Panc1 (cell line): ENCODE measurements at regions not wholly inside any gene's neighbourhood (a gene's known extent, or its start where the extent isn't known, plus 50 kb on each side); places are given as distances from the start of the nearest gene placed in this dataset.

Experiments used
- ATAC-seq: fragments of 200-7000 bp; cut with Tn5 transposase; 2 replicates; pipeline ENCODE4 v1.9.1; 2020; ENCODE audit warnings: mild to moderate bottlenecking, moderate library complexity
- BruUV-seq: library from RNA; stranded (reverse); fragments of 400-500 nt; replicated peaks from 2 replicates; lab custom pipeline; 2021; lab: Mats Ljungman, UMichigan
- CTCF ChIA-PET: fragments of 300-600 bp; sonication (Branson Sonifier 250); formaldehyde crosslinking; loops from one replicate; lab custom pipeline; 2022; ENCODE audit warnings: antibody characterized with exemption; lab: Charles Lee
- POLR2A ChIA-PET: fragments of 300-600 bp; sonication (Branson Sonifier 250); formaldehyde crosslinking; loops from one replicate; lab custom pipeline; 2022; ENCODE audit warnings: antibody characterized with exemption; lab: Charles Lee
- DNase-seq: peaks from one replicate; pipeline ENCODE4 v3.0.0-alpha.2; 2010; ENCODE audit warnings: low read depth, low spot score
- H3K27ac ChIP-seq: 2 replicates; pipeline ENCODE4 v1.5.1; 2011; ENCODE audit warnings: mild to moderate bottlenecking, low read length, inconsistent platforms
- H3K27me3 ChIP-seq: fragments of 200-500 bp; sonication (Bioruptor generic); 2 replicates; pipeline ENCODE4 v1.6.0; 2014; ENCODE audit warnings: low read length, inconsistent platforms; ENCODE audit not compliant: control insufficient read depth, insufficient read depth
- H3K36me3 ChIP-seq: fragments of 200-500 bp; sonication (Bioruptor generic); 2 replicates; pipeline ENCODE4 v1.5.1; 2014; ENCODE audit warnings: inconsistent platforms, mild to moderate bottlenecking, low read length, moderate library complexity; ENCODE audit not compliant: control insufficient read depth, insufficient read depth
- H3K4me1 ChIP-seq: 2 replicates; pipeline ENCODE4 v1.5.1; 2011; ENCODE audit warnings: inconsistent platforms, mild to moderate bottlenecking, low read length, moderate library complexity; ENCODE audit not compliant: control insufficient read depth, insufficient read depth
- H3K4me3 ChIP-seq, 2 experiments: 2 replicates each; pipeline ENCODE4 v1.5.1; 2011 to 2012; ENCODE audit warnings: low read depth in 2 of 2, low read length in 2 of 2, mild to moderate bottlenecking in 2 of 2, inconsistent platforms in 1 of 2, moderate library complexity in 1 of 2
- H3K9me3 ChIP-seq: fragments of 200-500 bp; sonication (Bioruptor generic); 2 replicates; pipeline ENCODE4 v1.5.1; 2014; ENCODE audit warnings: low read depth, mild to moderate bottlenecking, inconsistent platforms, low read length, moderate library complexity; ENCODE audit not compliant: control insufficient read depth, insufficient read depth
- CTCF ChIP-seq: fragments of 450-650 bp; IDR thresholded peaks from 2 replicates; pipeline ENCODE4 v1.5.1; 2017; ENCODE audit warnings: mild to moderate bottlenecking
- POLR2AphosphoS5 ChIP-seq: IDR thresholded peaks from 2 replicates; pipeline ENCODE4 v1.6.1; 2012; ENCODE audit warnings: mild to moderate bottlenecking, low read depth, low read length, moderate library complexity
- SIN3A ChIP-seq: IDR thresholded peaks from 2 replicates; pipeline ENCODE4 v1.6.1; 2012; ENCODE audit warnings: low read depth, mild to moderate bottlenecking, low read length, moderate library complexity, borderline replicate concordance; ENCODE audit not compliant: insufficient read depth
- TCF7L2 ChIP-seq: IDR thresholded peaks from 2 replicates; pipeline ENCODE4 v1.6.1; 2011; ENCODE audit warnings: mild to moderate bottlenecking, low read depth, low read length, inconsistent platforms
- in situ Hi-C: cut with HindIII; loops from 2 replicates; pipeline ENCODE4 v1.10.0; 2016; ENCODE audit warnings: low sequenced_read_pairs, low pct_unique_long_range_greater_than_20kb
- intact Hi-C: fragments of 100-400 bp; cut with micrococcal nuclease; formaldehyde crosslinking; loops from one replicate; pipeline ENCODE4 v1.10.0; 2022; ENCODE audit not compliant: unreplicated experiment
- TF ChIP-seq, protein P1 (sequence below), 2 experiments: IDR thresholded peaks; 2 replicates each; pipeline ENCODE4 v1.6.1; 2011 to 2012; ENCODE audit warnings: low read depth in 2 of 2, control low read depth in 1 of 2, low read length in 1 of 2, mild to moderate bottlenecking in 1 of 2, moderate library complexity in 1 of 2; ENCODE audit not compliant: insufficient read depth in 1 of 2

DNA sequence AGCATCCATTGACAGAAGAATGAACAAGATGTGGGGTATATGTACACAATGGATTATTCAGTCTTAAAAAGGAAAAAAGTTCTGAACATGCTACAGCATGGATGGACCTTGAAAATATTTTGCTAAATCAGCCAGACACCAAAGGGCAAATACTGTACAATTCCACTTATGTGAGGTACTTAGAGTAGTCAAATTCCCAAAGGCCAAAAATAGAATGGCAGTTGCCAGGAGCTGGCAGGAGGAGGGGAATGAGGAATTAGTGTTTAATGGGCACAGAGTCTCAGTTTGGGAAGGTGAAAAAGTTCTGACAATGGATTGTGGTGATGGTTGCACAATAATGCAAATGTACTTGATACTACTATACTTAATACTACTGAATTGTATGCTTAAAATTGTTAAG lies 193.2 kb downstream of the MBD2 start:
- in situ Hi-C loops: no loop called here

GRCh38 chr18:54030434-54030833 lies 194.0 kb downstream of the MBD2 start:
- no TSS peak for BruUV-seq
- in situ Hi-C loops: no loop called here
- POLR2A ChIA-PET: no interaction called here

More for the DNA sequence above, 193.2 kb downstream of the MBD2 start:
- no peaks in the 10 kb centered on the region for H3K36me3 ChIP-seq
- no peaks in the 10 kb centered on the region for H3K27me3 ChIP-seq
- H3K4me3 ChIP-seq: no peak overlapping the region
- no peaks in the 10 kb centered on the region for H3K9me3 ChIP-seq
- H3K4me1 ChIP-seq: no peaks in the 10 kb centered on the region
- no peak for ATAC-seq
- ChIA-PET POLR2A (no interaction called here), CTCF (no interaction called here)
- no TSS peak for BruUV-seq
- TF ChIP-seq SIN3A: no peak
- no peak for TF ChIP-seq POLR2AphosphoS5
- no peak overlapping the region for H3K27ac ChIP-seq
- intact Hi-C loops: no loop called here
- no peak for DNase-seq

More at GRCh38 chr18:54030434-54030833, 194.0 kb downstream of the MBD2 start:
- Histone ChIP-seq H3K4me3 (no peak overlapping the region), H3K36me3 (no peaks in the 10 kb centered on the region), H3K4me1 (no peaks in the 10 kb centered on the region), H3K27me3 (no peaks in the 10 kb centered on the region), H3K27ac (no peak overlapping the region), H3K9me3 (no peaks in the 10 kb centered on the region)
- intact Hi-C loops: no loop called here
- CTCF ChIA-PET: no interaction called here
- DNase-seq (no peak), ATAC-seq (no peak)
- TF ChIP-seq TCF7L2: no peak
- no peak for TF ChIP-seq SIN3A
- TF ChIP-seq CTCF: no peak
- TF ChIP-seq POLR2AphosphoS5: no peak
- TF ChIP-seq, protein P1, sequence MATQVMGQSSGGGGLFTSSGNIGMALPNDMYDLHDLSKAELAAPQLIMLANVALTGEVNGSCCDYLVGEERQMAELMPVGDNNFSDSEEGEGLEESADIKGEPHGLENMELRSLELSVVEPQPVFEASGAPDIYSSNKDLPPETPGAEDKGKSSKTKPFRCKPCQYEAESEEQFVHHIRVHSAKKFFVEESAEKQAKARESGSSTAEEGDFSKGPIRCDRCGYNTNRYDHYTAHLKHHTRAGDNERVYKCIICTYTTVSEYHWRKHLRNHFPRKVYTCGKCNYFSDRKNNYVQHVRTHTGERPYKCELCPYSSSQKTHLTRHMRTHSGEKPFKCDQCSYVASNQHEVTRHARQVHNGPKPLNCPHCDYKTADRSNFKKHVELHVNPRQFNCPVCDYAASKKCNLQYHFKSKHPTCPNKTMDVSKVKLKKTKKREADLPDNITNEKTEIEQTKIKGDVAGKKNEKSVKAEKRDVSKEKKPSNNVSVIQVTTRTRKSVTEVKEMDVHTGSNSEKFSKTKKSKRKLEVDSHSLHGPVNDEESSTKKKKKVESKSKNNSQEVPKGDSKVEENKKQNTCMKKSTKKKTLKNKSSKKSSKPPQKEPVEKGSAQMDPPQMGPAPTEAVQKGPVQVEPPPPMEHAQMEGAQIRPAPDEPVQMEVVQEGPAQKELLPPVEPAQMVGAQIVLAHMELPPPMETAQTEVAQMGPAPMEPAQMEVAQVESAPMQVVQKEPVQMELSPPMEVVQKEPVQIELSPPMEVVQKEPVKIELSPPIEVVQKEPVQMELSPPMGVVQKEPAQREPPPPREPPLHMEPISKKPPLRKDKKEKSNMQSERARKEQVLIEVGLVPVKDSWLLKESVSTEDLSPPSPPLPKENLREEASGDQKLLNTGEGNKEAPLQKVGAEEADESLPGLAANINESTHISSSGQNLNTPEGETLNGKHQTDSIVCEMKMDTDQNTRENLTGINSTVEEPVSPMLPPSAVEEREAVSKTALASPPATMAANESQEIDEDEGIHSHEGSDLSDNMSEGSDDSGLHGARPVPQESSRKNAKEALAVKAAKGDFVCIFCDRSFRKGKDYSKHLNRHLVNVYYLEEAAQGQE (IDR thresholded peaks at IDR 0.05; ENCODE audit: insufficient read depth in 1 of 2, low read depth in 2 of 2, low read length in 1 of 2): no peak
